HG02763 (cell line): ENCODE measurements at regions not wholly inside any gene's neighbourhood (a gene's known extent, or its start where the extent isn't known, plus 50 kb on each side); places are given as distances from the start of the nearest gene placed in this dataset.

Source experiments
- ATAC-seq: cut with Tn5 transposase; IDR thresholded peaks from one replicate; pipeline ENCODE4 v1.9.1; 2021; ENCODE audit warnings: mild to moderate bottlenecking, moderate library complexity; ENCODE audit not compliant: unreplicated experiment

GRCh38 chr5:89769975-89770374 lies 639.6 kb downstream of the CETN3 start:
- ATAC-seq: no peak

GRCh38 chr5:89759802-89760201 lies 649.8 kb downstream of the CETN3 start:
- ATAC-seq: no peak

GRCh38 chr5:89758146-89758545 lies 651.4 kb downstream of the CETN3 start:
- no peak for ATAC-seq

- ATAC-seq: no peak
Measured at GRCh38 chr5:89756955-89757354, 652.6 kb downstream of the CETN3 start.

GRCh38 chr5:89755024-89755423 lies 654.5 kb downstream of the CETN3 start:
- no peak for ATAC-seq

- no peak for ATAC-seq
Measured at GRCh38 chr5:89735082-89735481, 674.5 kb downstream of the CETN3 start.

GRCh38 chr5:89733772-89734171 lies 675.8 kb downstream of the CETN3 start:
- no peak for ATAC-seq

GRCh38 chr5:89729623-89730301 lies 679.8 kb downstream of the CETN3 start:
- ATAC-seq: no peak

- no peak for ATAC-seq
Measured at GRCh38 chr5:89728750-89729149, 680.8 kb downstream of the CETN3 start.

- no peak for ATAC-seq
Measured at GRCh38 chr5:89728134-89728533, 681.4 kb downstream of the CETN3 start.

- ATAC-seq: no peak
Measured at GRCh38 chr5:89724379-89725095, 685.0 kb downstream of the CETN3 start.

GRCh38 chr5:89723907-89724306 lies 685.6 kb downstream of the CETN3 start:
- no peak for ATAC-seq

- no peak for ATAC-seq
Measured at GRCh38 chr5:89722538-89722937, 687.0 kb downstream of the CETN3 start.

GRCh38 chr5:89721931-89722330 lies 687.6 kb downstream of the CETN3 start:
- ATAC-seq: no peak

- no peak for ATAC-seq
Measured at GRCh38 chr5:89721353-89721752, 688.2 kb downstream of the CETN3 start.

GRCh38 chr5:89712134-89712700 lies 697.3 kb downstream of the CETN3 start:
- ATAC-seq: no peak

GRCh38 chr5:89711526-89711925 lies 698.0 kb downstream of the CETN3 start:
- no peak for ATAC-seq

GRCh38 chr5:89710006-89710405 lies 699.5 kb downstream of the CETN3 start:
- ATAC-seq: no peak

GRCh38 chr5:89707891-89708290 lies 701.7 kb downstream of the CETN3 start:
- ATAC-seq: no peak

GRCh38 chr5:89706731-89707130 lies 702.8 kb downstream of the CETN3 start:
- ATAC-seq: no peak

- no peak for ATAC-seq
Measured at GRCh38 chr5:89703817-89704216, 705.7 kb downstream of the CETN3 start.

- ATAC-seq: no peak
Measured at GRCh38 chr5:89698028-89698427, 711.5 kb downstream of the CETN3 start.
